HG03571 (cell line): ENCODE measurements at regions not wholly inside any gene's neighbourhood (a gene's known extent, or its start where the extent isn't known, plus 50 kb on each side); places are given as distances from the start of the nearest gene placed in this dataset.
"Not testable (repeated sequence)": the region's sequence is repeated elsewhere in the genome, so short reads cannot be mapped to it uniquely, and the experiment has no call there.

ENCODE experiments used
- ATAC-seq: cut with Tn5 transposase; IDR thresholded peaks from one replicate; pipeline ENCODE4 v1.9.1; 2021; ENCODE audit not compliant: unreplicated experiment

GRCh38 chr5:101532430-101532829 is 629.3 kb upstream of the ST8SIA4 start:
- no peak for ATAC-seq

GRCh38 chr5:101531026-101531425 is 627.9 kb upstream of the ST8SIA4 start:
- ATAC-seq: no peak

- not testable (repeated sequence) for ATAC-seq
These were observed 626.0 kb upstream of the ST8SIA4 start for GRCh38 chr5:101529094-101529493.

DNA sequence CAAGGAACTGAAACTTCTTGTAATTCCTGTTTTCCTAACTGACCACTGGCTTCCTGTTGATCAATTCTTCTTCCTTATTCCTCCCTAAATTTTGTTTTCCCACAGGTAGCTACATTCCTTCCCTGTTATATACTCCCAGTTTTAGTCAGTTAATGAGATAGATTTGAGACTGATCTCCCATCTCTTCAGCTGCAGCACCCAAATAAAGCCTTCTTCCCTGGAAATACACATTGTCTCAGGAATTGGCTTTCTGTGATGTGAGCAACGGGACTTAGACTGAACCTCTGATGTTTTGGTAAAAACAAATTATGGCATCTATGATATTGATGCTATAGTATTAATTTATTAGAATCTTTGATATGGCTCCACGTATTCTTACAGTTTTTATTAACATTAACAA is 617.3 kb upstream of the ST8SIA4 start:
- ATAC-seq: no peak

GRCh38 chr5:101517795-101518194 is 614.7 kb upstream of the ST8SIA4 start:
- ATAC-seq: no peak

GRCh38 chr5:101515721-101516120 is 612.6 kb upstream of the ST8SIA4 start:
- no peak for ATAC-seq

DNA sequence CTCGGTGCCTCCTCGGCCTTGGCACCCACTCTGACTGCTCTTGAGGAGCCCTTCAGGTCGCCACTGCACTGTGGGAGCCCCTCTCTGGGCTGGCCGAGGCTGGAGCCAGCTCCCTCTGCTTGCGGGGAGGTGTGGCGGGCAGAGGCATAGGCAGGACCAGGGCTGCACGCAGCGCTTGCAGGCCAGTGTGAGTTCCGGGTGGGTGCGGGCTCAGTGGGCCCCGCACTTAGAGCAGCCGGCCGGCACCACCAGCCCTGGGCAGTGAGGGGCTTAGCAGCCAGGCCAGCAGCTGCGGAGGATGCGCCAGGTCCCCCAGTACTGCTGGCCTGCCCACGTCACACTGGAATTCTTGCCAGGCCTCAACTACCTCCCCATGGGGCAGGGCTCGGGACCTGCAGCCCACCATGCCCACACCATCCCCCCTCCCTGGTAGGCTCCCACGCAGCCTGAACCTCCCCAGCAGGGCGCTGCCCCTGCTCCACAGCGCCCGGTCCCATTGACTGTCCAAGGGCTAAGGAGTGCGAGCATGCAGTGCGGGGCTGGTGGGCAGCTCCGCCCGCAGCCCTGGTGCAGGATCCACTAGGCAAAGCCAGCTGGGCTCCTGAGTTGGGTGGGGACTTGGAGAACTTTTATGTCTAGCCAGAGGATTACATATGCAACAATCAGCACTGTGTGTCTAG is 602.9 kb upstream of the ST8SIA4 start:
- ATAC-seq: no peak

DNA sequence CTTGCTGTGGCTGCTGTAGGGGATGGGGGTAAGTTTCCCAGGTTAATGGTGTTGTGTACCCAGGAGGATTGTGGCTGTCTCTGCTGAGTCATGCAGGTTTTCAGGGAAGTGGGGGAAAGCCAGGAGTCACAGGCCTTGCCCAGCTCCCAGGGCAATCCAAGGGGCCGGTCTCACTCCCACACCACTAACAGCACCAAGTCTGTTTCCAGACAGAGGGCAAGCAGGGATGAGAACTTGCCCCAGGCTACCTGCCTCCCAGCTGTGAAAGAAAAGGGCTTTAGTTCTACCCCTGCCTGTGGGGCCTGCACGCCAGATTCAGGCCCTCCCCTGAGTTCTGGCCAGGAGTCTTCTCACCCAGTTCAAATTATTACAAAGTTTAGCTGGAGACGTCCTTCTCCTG is 579.8 kb upstream of the ST8SIA4 start:
- no peak for ATAC-seq

DNA sequence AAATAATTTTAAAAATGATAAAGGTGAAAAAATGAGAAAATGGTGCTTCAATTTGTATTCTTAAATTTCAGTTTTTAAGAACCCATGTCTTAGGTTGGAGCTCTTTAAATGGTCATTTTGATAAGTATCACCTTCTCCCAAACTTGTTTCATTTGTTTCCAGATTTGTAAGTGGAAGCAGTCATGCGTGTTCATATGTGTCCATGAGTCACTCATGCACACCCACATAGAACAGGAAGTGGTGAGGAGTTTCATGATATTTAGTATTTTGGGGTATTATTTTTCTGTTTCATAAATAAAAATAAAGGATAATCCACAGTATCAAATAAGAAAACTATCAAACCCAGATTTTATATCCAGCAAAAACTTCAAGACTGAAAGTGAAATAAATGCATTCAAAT is 570.4 kb upstream of the ST8SIA4 start:
- ATAC-seq: no peak

- ATAC-seq: no peak
These were observed 558.4 kb upstream of the ST8SIA4 start for GRCh38 chr5:101461455-101461854.

- ATAC-seq: no peak
These were observed 555.5 kb upstream of the ST8SIA4 start for GRCh38 chr5:101458587-101458986.

GRCh38 chr5:101455851-101456250 is 552.8 kb upstream of the ST8SIA4 start:
- ATAC-seq: no peak

DNA sequence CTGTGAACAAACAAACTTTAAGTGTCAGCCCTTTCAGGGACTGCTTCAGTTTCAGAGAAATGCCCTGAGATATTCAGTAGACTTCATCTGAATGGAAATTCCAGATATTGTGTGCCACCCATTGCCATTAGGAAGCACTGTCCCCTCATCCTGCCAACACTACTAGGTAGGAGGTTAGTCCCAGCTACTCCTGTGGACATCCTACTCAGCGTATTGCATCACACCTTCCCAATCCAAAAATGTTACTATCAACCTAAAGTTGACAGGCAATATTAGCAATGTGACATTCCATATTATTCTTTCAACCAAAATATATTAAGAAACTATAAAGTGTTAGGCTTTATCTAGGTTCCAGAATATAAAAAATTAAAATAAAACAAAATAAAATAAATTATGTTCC is 552.0 kb upstream of the ST8SIA4 start:
- ATAC-seq: no peak

- not testable (repeated sequence) for ATAC-seq
These were observed 539.2 kb upstream of the ST8SIA4 start for GRCh38 chr5:101442281-101442680.

- ATAC-seq: no peak
These were observed 537.1 kb upstream of the ST8SIA4 start for GRCh38 chr5:101440173-101440572.

- no peak for ATAC-seq
These were observed 534.3 kb upstream of the ST8SIA4 start for GRCh38 chr5:101437351-101437750.

DNA sequence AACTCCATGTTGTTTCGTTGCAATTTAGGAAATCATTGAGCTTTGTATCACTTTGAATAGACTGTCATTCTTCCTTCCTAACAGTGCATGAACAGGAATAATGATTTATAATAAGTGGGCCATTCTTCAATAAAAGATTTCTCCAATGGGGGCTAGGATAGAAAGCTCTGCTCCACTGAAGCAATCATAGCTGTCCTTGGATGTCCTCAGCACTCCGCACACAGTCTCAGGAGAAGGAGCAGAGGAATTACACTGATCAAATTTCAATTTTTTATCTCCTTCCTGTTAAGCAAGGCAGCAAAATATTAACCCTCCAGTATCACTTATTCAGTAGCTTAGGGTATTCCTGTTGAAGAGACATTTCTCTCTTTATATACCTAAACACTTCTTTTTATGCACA is 532.7 kb upstream of the ST8SIA4 start:
- ATAC-seq: no peak

- ATAC-seq: no peak
These were observed 528.1 kb upstream of the ST8SIA4 start for GRCh38 chr5:101431201-101431600.

DNA sequence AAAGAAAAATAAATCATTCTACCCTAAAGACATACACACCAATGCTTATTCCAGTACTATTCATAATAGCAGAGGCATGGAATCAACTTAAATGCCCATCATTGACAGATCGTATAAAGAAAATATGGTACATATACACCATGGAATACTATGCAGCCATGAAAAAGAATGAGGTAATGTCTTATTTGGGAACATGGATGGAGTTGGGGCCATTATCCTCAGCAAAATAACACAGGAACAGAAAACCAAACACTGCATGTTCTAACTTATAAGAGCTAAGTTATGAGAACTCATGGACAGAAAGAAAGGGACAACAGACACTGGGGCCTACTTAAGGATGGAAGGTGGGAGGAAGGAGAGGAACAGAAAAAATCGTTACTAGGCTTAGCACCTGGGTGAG is 527.5 kb upstream of the ST8SIA4 start:
- ATAC-seq: no peak

GRCh38 chr5:101429241-101429640 is 526.2 kb upstream of the ST8SIA4 start:
- ATAC-seq: no peak

DNA sequence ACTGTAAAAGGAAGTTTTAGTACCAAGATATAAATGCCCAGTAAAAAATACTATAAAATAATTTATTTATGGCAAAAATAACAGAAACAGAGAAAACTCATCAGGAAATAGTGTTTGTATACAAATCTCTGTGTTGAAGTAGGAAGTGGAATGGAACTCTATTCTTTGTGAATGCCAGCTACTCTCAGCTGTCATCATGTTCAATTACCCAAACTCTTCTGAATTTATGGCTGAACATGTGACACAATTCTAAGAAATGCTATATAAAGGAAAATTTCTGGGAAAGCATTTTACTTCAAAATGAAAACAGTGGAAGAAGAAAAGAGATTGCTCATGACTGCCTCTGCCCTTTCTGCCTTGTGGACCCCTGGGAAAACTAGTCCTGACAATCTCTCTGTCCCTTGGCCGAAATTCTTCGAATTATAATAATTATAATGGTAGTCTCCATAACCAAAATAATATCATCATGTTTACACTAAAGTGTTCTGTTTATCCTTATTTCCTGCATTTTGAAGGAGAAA is 522.3 kb upstream of the ST8SIA4 start:
- ATAC-seq: no peak

- no peak for ATAC-seq
These were observed 521.6 kb upstream of the ST8SIA4 start for GRCh38 chr5:101424530-101425175.

GRCh38 chr5:101418713-101419118 is 515.6 kb upstream of the ST8SIA4 start:
- no peak for ATAC-seq
